CD4-positive, alpha-beta T cell treated with Interleukin-4 for 4 hours (primary cell): ENCODE measurements at regions not wholly inside any gene's neighbourhood (a gene's known extent, or its start where the extent isn't known, plus 50 kb on each side); places are given as distances from the start of the nearest gene placed in this dataset.
"Not testable (repeated sequence)": the region's sequence is repeated elsewhere in the genome, so short reads cannot be mapped to it uniquely, and the experiment has no call there.

ENCODE experiments used
- DNase-seq: peaks from one replicate; pipeline ENCODE4 v3.0.0-alpha.2; 2020

- peak; percentile 60 for DNase-seq
These were observed 53.1 kb upstream of the HMCN1 start for GRCh38 chr1:185681034-185681633.

DNA sequence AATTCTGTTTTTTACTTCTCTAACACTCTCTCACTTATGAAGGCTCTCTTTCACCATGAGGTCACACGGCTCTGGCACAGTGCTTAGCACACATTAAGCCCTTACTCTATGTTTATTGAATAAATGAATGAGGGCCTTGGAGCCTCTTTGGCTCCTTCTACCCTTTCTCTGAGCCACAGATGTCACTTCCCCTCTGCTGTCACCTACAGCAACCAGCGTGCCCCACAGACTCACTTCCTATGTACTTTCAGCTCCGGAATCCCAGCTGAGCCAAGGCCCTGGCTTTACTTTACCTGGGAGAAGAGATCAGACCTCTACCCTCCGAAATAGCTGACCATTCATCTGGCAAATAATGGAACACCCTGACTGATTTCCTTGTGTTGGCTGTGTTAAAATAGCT lies 53.7 kb upstream of the HMCN1 start:
- no peak for DNase-seq

GRCh38 chr1:185679220-185679619 lies 55.0 kb upstream of the HMCN1 start:
- no peak for DNase-seq

DNA sequence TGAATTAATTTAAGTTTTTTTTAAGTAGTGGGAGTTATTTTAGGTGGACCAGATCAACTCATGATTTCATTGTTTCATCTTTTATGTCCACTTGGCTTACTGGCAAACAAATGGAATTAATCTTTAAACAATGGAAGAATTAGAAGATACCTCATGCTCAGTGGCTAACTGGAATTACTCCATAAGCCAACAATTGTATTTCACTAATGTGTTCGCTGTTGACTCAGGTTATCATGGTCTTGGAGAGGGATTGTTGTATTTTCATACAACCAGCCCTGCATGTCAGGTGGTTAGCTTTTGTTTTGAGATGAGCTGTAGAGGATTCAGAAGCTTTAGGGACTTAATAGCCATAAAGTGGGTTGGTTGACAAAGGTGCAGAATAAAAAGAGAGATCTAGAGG lies 57.2 kb upstream of the HMCN1 start:
- DNase-seq = no peak

DNA sequence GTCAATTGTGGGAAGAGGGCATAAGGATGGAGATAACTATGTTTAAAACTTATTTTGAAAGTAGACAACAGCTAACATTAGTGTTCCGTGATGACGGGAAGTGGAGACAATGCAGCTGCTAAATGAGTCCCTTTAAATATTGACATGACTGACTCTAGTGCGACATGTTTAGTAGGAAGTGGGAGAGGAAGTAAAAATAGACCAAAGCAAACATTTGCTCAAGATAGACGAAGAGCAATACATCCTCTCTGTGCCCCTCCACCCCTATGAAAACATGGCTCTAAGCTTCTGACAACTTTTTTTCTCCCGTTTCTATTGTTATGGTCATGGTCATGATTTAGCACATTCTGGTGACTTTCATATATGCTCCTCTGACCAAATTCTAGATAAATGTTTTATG lies 60.0 kb upstream of the HMCN1 start:
- DNase-seq = peak; percentile 40

DNA sequence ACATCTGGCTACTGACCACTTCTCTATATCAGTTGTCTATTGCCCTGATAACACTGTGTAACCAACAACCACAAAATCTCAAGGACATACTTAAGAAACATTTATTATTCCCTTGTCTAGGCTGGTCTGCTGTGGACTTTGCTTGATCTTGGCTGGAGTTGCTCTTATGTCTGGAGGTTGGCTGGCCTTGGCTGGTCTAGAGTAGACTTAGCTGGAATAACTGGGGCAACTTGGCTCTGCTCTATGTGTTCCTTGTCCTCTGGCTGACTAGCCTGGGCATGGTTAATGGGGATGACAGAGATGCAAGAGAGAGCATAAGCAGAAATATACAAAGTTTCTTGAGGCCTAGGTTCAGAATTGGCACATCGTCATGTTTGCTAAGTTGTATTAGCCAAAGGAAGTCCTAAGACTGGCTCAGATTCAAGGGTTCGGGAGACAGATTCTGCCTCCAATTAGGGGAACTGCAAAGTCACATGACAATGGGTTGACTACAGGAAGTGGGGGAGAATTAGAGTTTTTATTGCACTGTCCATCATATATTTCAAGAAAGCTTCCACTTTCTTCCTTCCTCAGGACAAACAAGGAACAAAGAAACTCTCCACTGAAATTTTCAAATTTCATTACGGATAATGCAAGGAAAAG lies 61.4 kb upstream of the HMCN1 start:
- DNase-seq = no peak

DNA sequence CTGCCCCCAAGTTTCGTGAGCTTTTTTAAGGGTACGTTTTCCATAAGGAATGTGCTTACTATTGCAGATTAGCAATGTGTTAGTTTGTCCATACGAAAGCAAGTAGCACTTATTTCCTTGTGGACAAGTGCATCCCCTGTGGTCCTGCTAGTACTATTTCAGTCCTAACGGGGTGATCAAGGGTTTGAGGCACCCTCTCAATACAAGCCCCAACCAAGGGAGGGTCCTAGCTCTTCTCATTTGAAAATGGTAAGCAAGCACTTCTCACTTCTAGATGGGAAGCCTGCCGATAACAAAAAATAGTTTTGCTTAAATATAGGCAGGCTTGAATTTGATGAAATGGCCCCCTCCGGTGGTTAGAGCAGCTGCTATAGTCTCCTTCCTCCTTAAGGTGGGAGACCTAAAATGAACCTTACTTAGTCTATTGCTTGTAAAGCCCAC lies 64.0 kb upstream of the HMCN1 start:
- peak; percentile 66 for DNase-seq

DNA sequence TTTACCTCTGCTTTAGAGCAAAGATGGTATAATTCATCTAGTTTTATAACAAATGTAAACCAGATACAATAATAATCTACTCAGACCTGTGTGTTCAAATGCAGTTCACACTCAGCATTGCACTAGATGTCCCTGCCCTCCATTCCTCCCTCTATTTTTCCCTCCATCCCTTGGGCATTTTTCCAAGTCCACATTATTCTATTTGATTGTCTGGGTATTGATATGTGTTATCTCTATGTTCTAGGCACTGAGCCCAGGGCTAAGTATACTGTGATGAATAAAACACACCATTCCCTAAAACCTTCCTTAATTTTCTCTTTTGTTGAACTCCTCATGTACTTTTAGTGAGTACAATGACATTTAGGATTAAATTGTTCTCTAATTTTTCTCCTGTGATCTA lies 66.2 kb upstream of the HMCN1 start:
- DNase-seq = no peak

DNA sequence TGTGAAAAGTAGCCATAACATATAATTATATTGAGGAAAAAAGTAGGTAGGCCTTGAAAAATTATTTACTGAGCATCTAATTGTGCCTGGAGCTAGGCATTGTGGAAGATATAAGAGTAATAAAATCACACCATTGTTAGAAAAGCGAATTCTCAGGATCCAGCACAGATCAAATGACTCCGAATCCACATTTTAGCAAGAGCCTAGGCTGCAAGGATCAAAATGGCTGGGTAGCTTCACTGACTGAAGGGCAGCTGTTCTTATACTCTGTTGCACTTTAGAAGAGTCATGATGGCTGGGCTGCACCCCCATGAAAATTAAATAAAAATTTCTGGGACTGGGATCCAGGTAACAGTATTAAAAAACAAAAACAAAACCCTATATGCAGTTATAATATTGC lies 67.6 kb upstream of the HMCN1 start:
- DNase-seq = no peak

GRCh38 chr1:185663771-185664296 lies 70.4 kb upstream of the HMCN1 start:
- no peak for DNase-seq

DNA sequence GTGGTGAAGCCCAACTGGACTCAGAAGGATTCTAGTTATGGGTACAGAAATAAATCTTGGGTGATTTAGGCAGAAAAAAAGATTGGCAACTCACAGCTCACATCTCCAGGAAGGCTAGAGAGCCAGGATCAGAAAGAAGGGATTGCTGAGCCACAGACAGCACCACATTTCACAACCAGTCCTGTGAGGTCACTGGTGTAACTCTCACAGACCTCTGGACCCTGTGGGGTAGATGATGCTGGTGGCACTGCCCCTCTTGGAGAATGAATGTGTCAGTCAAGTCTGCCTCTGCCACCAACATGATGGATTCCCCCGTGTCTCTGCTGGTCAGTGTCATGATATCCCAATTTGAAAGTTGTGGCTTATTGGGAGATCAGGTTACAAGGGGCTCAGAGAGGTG lies 70.9 kb upstream of the HMCN1 start:
- DNase-seq = no peak

- DNase-seq = no peak
These were observed 72.2 kb upstream of the HMCN1 start for GRCh38 chr1:185661971-185662370.

- no peak for DNase-seq
These were observed 77.5 kb upstream of the HMCN1 start for GRCh38 chr1:185656663-185657062.

DNA sequence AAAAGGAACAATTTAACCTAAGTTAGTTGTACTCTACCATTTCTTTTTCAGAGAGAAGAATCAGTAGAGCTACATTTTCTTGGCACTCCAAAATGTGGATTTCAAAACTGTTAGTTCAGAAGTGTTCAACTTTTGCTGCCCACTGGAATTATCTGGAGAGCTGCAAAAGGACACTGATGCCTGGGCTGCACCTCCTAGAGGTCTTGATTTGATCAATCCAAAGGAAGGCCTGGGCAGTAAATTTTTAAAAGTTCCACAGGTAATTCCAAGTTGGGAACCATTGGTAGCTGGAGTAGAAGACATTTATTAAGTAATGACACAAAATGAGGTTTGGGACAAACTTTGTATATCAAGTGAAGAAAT lies 79.3 kb upstream of the HMCN1 start:
- no peak for DNase-seq

GRCh38 chr1:185654199-185654951 lies 79.8 kb upstream of the HMCN1 start:
- DNase-seq = no peak

DNA sequence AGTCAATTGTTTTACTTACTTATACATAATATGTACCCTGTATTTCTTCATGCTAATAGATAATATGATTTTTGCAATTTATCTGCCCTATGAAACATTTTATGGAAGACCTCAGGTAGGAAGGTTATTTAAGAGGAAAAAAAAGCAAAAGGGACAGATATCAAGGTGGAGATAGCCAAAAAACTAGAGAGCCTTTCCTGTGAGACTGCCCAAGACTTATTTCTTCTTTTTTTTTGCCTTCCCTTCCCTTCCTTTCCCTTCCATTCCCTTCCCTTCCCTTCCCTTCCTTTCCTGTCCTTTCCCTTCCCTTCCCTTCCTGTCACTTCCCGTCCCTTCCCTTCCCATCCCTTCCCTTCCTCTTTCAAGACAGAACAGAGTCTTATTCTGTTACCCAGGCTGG lies 80.6 kb upstream of the HMCN1 start:
- no peak for DNase-seq

DNA sequence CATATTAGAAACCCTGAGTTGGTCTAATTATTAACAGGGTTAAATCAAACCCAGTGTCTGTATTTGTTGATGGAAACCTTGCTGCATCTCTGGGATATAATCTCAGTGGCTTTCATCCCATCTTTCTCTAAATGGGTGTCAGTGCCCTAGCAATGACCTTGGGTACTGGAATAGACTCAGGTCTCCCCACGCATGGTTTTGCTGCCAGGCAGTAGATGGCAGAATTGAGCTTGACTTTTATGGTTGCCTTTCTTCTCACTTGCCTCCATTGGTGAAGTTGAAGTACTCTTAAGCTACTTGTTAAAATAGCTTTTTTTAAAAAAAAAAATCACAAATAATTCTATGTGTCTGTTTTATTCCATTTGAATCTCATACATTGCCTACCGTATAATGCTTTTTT lies 81.8 kb upstream of the HMCN1 start:
- peak; percentile 20 for DNase-seq

DNA sequence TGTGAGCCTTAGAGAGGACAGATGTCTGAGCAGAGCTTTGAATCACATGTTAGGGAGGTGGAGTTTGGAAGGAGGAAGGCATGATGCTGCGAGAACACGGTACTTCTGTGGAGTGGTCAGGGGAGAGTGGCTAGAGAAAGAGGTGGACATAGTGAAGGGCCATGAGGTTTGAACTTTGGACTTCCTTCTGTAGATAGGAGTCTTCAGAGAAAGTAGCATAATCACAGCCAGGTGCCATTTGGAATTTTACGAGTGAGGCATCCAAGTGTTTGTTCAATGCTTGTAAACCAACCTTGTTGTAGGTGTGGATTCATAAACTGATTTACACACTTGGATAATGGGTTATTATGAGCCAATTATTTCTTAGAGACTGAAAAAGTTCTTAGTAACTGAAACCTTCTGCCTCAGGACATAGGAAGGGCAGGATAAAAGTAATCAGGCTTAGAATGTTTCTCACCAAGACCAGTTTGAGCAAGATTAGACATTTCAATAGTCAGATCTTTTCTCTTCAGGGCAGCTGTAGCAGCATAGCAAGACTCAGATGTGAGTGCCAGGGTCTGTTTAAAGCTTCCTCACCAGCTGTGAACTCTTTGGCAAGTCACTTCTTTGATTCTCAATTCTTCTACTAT lies 83.5 kb upstream of the HMCN1 start:
- DNase-seq = no peak

GRCh38 chr1:185648858-185649589 lies 85.2 kb upstream of the HMCN1 start:
- DNase-seq = no peak

DNA sequence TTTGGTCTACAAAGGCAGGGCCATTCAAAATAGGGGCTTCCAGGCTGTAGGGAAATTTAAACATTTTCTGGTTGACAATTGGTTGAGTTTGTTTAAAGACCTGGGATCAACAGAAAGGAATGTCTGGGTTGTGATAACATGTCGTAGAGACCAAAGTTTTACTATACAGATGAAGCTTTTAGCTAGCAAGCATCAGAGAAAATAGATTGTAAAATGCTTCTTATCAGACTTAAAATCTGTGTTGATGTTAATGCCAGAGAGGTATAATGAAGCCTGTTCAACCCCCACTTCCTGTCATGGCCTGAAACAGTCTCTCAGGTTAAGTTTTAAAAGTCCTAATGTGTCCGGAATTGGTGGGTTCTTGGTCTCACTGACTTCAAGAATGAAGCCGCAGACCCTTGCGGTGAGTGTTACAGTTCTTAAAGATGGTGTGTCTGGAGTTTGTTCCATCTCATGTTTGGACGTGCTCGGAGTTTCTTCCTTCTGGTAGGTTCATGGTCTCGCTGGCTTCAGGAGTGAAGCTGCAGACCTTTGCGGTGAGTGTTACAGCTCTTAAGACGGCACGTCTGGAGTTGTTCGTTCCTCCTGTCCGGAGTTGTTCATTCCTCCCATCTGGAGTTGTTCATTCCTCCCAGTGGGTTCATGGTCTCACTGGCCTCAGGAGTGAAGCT lies 86.5 kb upstream of the HMCN1 start:
- DNase-seq = not testable (repeated sequence)

GRCh38 chr1:185646202-185646683 lies 87.9 kb upstream of the HMCN1 start:
- DNase-seq = no peak

DNA sequence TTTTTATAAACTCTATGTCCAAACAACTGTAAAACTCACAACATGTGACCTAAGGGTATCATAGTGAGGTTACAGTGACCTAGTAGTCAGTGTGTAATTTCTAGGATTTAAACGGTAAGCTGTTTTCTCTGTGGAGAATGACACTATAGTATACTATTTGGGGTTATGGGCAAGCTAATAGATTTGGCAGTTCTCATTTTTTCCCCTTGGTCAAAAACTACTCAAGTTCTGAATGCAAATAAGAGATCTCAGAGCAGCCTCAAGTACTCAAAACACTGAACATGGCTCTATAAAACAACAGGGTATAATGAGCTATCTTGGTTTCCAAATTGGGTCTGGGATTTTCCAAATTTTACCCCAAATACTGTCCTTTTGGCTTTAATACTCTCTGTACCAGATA lies 88.5 kb upstream of the HMCN1 start:
- no peak for DNase-seq
